GM21515 (cell line): ENCODE measurements at regions not wholly inside any gene's neighbourhood (a gene's known extent, or its start where the extent isn't known, plus 50 kb on each side); places are given as distances from the start of the nearest gene placed in this dataset.

Source experiments
- ATAC-seq: cut with Tn5 transposase; IDR thresholded peaks from one replicate; pipeline ENCODE4 v1.9.1; 2021; ENCODE audit not compliant: unreplicated experiment

DNA sequence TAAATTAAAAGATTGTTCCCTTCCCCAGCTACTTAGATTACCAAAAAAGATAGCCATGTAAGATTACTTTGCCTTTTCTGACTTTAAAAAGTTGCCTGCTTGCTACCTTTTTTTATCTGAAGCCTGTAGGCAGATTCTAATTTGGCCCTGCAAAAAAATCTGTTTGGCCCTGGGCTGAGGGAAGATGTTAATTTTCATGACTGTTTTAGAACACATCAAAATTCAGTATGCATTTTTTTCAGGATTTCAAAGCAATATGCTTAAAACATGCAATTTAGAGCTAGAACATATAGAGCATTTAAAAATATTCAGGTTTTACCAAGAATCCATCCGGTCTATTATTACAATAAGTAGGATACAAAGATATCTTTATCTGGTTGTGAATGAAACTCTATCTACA lies 563.6 kb downstream of the NR2F1-AS1 start:
- ATAC-seq: no peak

DNA sequence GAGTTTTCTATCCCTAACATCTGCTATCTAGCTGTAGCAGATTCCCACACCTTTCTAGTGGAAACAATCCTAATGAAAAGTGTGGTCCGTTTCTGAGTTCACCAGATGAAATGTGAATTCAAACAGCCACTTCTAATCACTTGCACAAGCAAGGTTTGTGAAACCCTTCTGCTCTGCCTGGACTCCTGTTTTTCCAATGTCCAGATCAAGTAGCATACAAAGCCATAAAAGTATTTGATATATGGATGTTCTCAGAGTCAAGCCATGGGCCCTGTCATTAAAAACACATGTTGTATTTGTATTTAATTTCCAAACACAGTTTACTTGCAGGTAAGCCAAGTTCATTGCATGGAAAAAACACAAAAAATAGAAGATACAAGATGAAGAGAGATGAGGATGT lies 570.4 kb downstream of the NR2F1-AS1 start:
- no peak for ATAC-seq

DNA sequence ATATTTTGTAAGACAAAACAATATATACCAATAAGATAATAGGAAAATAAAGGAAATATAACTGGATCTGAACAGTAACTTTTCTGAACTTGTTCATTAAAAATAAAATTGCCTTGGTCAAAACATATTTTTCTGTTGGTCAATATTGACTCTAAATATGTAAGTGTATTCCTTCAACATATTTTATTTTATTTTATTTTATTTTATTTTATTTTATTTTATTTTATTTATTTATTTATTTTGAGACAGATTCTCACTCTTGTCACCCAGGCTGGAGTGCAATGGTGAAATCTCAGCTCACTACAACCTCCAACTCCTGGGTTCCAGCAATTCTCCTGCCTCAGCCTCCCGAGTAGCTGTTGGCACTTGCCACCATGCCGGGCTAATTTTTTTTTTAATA lies 571.0 kb downstream of the NR2F1-AS1 start:
- ATAC-seq: no peak

DNA sequence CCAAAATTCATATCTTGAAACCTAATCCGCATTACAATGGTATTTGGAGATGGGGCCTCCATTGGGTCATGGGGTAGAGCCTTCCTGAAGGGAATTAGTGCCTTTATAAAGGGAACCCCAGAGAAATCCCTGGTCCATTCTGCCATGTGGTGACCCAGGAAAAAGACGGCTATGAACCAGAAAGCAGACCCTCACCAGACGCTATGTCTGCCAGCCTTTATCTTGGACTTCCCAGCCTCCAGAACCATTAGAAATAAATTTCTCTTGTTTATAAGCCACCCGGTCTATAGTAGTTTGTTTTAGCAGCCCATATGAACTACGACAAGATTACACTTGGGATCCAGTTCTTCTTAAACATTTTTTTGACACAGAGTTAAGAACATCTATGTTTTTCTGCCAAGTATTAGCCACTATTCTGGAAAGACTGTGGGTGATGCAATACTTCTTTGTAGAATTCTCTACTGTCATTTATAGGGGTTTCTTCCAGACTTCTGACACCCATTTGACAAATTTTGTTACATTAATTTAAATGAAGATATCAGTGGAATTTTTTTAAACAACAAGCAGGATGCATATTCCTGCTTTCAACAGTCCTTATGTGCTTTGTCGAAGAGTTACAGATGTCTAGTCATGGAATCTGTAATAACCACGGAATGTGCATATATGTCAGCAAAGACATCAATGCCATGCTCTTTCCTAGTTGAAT lies 572.4 kb downstream of the NR2F1-AS1 start:
- ATAC-seq: no peak

DNA sequence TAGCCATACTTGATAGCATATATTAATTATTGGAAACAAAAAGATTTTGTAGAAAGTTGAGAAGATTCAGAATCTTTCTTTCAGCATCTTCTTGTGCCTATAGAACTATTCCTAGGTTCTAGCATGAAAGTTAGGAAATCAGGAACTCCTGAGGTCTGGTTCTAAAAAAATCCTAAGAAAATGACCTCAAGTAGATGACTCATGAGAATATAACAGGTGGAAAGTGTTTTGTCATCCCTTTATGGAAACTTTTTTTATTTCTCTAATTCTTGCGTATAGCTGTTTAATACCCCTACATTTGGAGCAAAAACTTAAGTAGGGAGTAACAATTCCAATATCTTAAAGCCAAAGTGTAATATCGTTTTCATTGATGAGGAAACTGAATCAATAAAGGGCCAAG lies 574.1 kb downstream of the NR2F1-AS1 start:
- ATAC-seq: no peak

DNA sequence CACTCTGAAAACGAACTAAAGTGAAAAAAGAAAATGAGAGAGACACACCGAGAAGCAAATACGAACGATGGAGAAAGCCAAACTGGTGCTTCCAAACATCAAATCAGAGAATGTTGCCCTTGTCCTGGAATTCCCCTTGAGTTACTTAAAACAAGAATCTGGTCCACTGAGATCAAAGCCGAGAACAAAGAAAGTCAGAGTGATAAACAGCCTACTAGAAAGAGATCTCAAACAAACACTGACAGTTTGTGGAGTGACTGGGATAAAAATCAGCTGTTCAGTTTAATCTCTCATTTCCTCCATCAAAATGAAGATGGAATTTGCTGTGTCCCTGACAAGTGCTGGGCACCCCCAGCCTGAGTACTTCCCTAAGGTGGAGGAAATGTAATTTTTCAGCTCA lies 582.6 kb downstream of the NR2F1-AS1 start:
- no peak for ATAC-seq

DNA sequence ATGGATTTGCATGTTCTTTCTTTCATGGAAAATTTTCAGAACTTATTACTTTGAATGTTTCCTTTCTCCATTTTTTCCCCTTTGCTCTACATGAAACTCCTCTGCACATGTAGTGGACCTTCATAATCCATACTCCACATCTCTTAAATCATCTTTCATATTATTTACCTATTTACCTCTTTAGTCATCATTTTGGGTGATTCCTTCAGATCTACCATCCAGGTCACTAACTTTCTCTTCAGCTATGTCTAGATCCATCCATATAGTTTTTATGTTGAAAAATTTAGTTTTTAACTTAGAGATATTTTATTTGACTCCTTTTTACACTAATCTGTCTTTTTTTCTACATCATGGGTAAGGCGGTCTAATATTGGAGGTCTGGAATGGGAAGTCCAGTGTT lies 586.6 kb downstream of the NR2F1-AS1 start:
- no peak for ATAC-seq

DNA sequence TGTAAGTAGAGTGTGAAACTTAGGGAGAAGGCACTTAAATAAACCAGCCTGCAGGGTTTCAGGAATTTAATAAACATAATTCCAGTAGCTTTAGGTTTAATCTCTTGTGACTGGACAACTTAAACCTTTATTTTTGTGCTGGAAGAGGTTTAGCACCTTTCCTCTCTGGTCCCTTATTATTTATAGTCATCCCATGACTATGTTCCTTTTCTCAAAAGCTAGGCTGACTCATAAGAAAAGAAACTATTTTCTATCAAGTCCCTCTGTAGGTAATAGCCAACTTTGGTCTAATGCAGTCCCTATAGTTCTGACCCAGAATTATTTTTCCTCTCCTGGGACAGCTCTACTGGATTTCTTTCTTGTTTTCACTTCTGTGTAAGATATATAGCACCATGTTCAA lies 588.9 kb downstream of the NR2F1-AS1 start:
- no peak for ATAC-seq

DNA sequence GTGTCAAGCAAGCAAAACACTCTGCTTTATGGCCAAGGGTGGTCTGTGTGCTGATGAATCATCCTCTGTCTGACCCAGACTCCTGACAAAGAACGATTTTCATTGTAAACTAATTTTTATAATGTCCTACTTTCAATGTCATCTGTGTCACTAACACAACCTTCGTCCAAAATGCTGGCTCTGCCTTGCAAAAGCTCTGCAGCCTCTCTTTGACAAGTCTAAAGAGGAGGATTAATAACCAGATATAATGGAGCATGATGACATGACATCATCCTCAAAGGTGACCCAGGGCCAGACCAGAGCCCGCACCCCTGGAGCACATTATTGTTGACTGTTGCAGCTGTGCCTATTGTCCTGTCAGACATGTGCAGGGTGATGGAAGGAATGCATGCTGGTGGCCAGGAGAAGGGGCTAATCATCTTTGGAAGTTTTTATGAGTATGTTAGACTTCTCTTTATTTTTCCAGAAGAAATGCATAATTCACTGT lies 589.4 kb downstream of the NR2F1-AS1 start:
- no peak for ATAC-seq

DNA sequence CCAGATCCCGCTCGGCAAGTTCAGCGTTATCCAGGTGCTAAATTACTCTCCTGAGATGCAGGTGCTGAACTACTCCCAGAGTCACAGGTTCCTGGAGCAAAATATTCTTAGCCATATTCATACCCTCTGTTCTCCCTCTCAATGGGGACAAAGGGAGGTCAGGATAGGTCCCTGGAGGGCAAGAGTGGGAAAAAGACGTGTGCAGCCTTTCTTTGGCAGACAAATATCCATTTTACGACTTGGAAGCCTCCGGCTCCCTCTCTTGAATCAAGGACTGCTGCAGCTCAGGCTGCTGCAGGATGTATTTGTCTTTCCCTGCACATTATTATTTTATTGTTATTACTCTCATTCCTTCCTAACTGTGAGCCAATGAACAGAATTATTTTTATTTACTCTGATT lies 590.2 kb downstream of the NR2F1-AS1 start:
- ATAC-seq: no peak

DNA sequence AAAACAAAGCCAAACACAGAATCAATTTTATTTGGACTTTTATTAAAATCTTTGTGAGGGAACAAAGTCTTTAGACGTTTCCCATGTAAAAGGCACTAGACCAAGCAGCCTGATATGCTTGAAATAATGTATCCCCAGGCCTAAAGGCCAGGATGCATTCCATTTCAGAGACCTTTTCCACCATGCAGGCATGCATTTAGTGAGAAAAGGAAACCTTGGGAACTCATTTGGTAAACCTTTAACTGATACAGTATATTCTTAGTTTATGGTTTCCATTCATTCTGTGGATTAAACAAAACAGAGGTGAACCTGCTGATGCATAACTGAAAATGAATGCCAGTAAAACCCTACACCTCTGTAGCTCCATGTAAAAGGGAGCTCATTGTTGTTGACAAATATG lies 600.0 kb downstream of the NR2F1-AS1 start:
- ATAC-seq: no peak

DNA sequence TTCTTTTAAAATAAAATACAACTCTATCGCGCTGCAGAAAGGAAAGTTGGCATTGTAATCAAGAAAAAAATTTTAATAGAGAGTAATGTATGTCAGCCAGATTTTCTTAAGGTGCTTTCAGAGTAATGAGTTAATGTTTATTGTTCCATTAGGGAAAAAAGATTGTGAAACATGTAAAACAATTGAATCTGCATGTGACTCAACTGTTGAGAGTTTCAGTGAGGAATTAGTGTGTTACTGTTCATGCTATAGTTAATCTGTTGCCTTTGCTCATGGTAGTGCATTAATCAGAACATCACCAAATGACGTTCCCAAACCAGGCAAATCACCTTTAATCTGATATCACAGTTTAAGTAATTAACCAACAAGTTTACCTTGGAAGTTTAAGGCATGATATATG lies 600.5 kb downstream of the NR2F1-AS1 start:
- ATAC-seq: no peak

DNA sequence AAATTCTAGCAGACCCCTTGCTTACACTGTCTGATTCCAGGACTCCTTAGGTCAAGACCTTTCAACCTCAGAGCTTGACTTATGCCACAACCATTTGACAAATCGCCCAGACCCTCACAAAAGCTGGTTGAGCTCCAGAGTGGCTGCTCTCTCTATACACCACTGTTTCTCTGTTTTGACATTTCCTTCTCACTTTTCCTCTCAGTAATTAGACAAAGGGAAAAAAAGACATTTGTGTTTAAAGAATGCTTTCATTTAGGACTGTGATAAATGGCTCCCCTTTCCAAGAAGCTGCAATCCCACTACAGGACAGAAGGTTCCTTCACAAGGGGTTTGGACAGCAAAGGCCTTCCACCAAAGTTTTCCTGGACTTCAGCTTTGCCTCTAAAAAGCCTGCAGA lies 601.3 kb downstream of the NR2F1-AS1 start:
- no peak for ATAC-seq

DNA sequence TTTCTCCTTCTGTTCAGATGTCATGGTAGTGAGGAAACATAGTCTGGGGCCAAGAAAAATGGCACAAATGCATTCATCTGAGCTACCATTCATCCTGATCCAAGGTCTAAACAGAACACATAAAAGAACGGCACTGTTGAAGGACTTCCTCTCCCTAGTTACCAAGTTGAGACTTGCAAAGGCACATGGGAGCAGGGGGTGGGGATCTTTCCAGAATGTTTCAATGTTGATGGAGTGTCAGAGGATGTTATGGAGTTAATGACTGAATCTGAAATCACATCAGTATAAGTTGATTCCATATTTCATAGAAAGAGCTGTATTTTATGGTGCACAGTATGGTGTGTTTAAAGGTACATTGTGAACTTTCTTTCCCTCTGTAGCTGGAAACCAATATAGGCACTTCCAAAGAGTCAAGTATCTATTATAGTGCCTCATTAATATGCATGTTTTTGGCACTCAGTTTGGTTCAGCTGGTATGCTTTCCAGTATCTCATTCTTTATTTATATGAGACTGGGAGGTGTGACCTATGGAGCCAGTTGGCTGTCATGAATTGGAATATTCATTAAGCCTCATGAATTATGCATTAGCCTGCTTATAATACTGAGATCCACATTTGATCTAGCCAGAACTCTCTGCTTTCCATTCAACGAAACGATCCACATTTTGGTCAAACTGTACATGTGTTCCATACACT lies 603.0 kb downstream of the NR2F1-AS1 start:
- no peak for ATAC-seq

DNA sequence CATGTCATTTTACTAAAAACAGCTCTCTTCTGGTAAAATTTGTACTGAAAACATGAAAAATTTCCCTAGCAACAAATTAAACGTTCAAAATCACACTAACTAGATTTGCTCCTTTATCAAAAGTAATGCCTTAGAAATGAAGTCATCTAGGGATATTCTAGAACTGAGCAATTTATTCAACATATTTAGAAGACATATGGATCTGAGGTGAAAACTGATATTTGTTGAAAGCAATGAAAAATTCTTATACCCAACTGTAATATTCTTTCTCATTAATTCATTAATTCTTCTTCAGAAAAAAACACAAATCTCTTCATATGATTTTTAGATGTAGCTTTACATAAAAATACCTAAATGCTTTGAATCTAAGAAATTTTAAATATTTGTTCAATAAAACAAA lies 604.9 kb downstream of the NR2F1-AS1 start:
- ATAC-seq: no peak

DNA sequence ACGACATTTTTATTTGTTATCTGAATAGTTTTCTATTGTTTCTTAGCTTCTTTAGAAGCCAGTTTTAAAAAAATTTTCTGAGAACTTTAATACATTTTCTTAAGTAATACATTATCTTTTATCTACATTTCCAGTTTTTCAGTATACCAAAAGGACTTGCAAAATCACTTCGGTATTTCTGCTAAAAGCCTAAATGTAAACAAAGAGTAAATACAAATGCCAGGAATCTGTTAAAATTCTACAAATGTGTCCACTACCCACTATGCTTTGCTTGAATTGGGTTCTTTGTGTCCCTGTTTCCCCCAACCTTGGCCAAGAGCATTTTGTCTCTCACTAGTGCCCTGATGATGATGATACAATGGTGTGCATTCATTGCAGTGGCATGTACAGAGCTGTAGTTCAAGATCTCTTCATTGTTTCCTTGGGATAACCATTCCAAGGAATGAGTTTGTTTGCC lies 611.2 kb downstream of the NR2F1-AS1 start:
- no peak for ATAC-seq

DNA sequence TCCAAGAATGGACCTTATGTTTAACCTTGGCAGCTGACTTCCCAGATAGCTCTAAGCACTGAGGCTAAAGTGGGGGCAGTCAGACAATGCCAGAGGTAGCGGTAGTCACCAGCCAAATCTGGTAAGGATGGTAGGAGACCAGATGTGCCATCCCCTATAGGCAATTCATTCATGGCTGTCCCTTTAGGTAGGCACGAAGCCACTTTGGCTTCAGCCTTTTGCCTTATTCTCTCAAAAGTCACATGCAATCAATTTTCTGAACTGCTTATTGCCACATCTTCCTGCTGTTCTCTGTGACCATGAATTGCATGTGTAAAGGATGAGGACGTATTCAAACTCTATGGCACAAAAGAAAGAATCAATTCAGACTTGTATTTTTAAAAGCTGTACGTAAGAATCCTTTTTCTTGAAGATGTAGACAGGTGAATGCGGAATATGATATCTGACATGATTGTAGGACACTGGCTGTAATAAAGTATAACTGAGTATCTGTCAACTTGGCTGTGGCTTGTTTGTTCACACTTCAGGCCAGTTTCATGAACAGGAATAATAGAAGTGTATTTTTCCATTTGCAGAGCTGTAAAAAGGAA lies 611.7 kb downstream of the NR2F1-AS1 start:
- ATAC-seq: no peak

DNA sequence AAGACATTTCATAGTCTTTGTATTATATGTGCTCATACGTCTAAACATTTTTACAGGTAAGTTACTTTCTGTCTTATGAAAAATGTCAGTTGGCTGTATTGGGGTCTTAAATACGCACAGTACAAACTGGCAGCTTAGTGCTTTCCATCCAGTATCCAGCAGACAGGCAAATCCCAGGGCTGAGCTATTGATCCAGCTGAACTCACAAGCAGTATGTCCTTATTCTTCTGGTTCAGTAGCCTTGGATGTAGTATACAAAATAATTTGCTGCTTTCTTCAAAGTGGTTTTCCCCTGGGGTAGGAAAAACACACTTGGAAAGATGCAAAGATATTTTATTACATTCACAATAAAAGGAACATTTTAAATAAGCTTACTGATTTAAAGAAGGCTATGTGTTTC lies 617.2 kb downstream of the NR2F1-AS1 start:
- no peak for ATAC-seq

DNA sequence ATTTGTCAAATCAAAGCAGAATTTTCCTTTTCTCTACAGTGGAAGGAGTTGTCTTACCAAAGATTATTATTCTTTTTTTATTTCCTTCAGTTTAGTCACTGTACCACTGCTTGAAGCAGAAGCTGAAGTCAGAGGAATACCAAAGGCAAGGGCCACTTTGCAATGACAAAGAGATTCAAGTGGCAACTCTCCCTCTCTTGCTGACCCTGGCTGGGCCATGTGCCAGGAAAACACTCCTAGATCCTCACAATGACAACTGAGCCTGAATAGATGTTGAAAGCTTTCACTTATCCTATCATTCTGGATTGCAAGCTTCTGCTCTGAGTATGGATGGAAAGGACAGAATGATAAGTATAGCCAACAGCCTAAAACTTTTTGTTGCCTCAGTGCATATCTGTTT lies 618.3 kb downstream of the NR2F1-AS1 start:
- no peak for ATAC-seq

DNA sequence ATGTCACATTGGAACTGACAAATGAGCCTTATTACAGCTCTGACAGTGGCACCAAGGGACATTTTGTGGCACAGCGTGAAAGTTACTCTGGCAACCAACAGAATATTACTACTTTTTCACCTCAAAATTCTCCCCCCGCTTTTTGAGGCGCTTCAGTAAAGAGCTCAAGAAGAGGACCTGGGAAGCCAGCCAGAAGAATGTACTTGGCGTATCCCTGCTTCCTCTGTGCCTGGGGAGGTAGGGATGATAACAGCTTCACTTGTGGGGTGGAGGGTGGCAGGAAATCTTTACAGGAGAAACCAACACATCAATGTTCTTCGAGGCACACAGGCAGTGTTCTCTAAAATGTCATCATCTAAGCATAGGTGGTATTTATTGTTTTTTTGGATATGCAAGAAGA lies 624.1 kb downstream of the NR2F1-AS1 start:
- no peak for ATAC-seq

DNA sequence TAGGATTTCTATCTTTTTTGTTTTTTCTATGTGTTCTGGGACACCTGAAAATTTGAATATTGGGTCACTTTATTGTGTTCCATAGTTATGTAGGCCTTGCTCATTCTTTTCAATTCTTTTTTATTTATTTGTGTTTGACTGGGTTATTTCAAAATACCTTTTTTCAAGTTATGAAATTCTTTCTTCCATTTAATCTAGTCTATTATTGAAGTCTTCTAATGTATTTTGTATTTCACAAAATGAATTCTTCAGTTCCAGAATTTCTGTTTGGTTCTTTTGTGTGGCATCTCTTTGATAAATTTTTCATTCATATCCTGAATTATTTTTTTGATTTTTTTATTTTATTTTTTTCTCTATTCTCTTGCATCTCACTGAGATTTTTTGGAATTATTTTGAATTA lies 628.8 kb downstream of the NR2F1-AS1 start:
- no peak for ATAC-seq

DNA sequence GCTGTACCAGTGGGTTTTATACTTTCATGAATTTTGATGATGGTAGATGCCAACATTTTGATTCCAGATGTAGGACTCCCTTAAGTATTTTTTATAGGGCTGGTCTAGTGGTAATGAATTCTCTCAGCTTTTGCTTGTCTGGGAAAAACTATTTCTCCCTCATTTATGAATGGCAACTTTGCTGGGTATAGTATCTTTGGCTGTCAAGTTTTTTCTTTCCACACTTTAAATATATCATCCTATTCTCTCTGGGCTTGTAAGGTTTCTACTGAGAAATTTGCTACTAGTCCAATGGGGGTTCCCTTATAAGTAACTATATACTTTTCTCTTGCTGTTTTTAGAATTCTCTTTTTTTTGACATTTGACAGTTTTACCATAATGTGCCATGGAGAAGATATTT lies 629.3 kb downstream of the NR2F1-AS1 start:
- no peak for ATAC-seq
